Tibial nerve (tissue), 4 donors: ENCODE measurements at regions not wholly inside any gene's neighbourhood (a gene's known extent, or its start where the extent isn't known, plus 50 kb on each side); places are given as distances from the start of the nearest gene placed in this dataset.

Source experiments
- CTCF ChIP-seq, 5 experiments: fragments of 200-600 bp in 3 of 5; fragments of 450-650 bp in 2 of 5; sonication (generic) in 3 of 5; IDR thresholded peaks; one replicate each; pipeline ENCODE4 v1.5.1; 2016 to 2019; ENCODE audit warnings: antibody characterized with exemption in 5 of 5, mild to moderate bottlenecking in 3 of 5, moderate library complexity in 2 of 5
- EP300 ChIP-seq, 2 donors: sonication (generic); formaldehyde crosslinking; IDR thresholded peaks; one replicate each; pipeline ENCODE4 v1.6.1; 2017; ENCODE audit warnings: antibody characterized with exemption in 2 of 2, mild to moderate bottlenecking in 1 of 2
- POLR2A ChIP-seq, 2 donors: fragments of 450-650 bp; IDR thresholded peaks; one replicate each; pipeline ENCODE4 v1.6.1; 2017; ENCODE audit warnings: antibody characterized with exemption in 2 of 2, mild to moderate bottlenecking in 2 of 2, moderate library complexity in 2 of 2

GRCh38 chr12:29883941-29884554, 100.3 kb upstream of the TMTC1 start:
- TF ChIP-seq POLR2A (IDR thresholded peaks at IDR 0.05) (no peak), CTCF (IDR thresholded peaks at IDR 0.05) (no peak), EP300 (IDR thresholded peaks at IDR 0.05) (no peak)
